ENCODE measurements at regions not wholly inside any gene's neighbourhood (a gene's known extent, or its start where the extent isn't known, plus 50 kb on each side); places are given as distances from the start of the nearest gene placed in this dataset.
"Not testable (repeated sequence)": the region's sequence is repeated elsewhere in the genome, so short reads cannot be mapped to it uniquely, and the experiment has no call there.

- WGBS, 2 donors = 71% methylated on average over 3 of the region's 3 CpGs
- TF ChIP-seq POLR2A (IDR thresholded peaks at IDR 0.05) (no peak), CTCF (IDR thresholded peaks at IDR 0.05) (no peak)
- H3K27me3 ChIP-seq = no peaks in the 10 kb centered on the region
- DNase-seq = no peak
- H3K4me3 ChIP-seq (replicated peaks in 1 of 3) = no peak overlapping the region
- no peaks in the 10 kb centered on the region for H3K36me3 ChIP-seq
- no peak overlapping the region for H3K27ac ChIP-seq
- H3K9me3 ChIP-seq = no peaks in the 10 kb centered on the region
- no peaks in the 10 kb centered on the region for H3K4me1 ChIP-seq
- intact Hi-C loops (cut with DNase I) = no loop called here
Measured at GRCh38 chr3:94482686-94483085, 419.8 kb downstream of the NSUN3 start.

GRCh38 chr3:94483403-94483802, 420.5 kb downstream of the NSUN3 start:
- no peaks in the 10 kb centered on the region for H3K36me3 ChIP-seq
- TF ChIP-seq POLR2A (IDR thresholded peaks at IDR 0.05) (no peak), CTCF (IDR thresholded peaks at IDR 0.05) (no peak)
- no peaks in the 10 kb centered on the region for H3K27me3 ChIP-seq
- no peaks in the 10 kb centered on the region for H3K4me1 ChIP-seq
- WGBS, 2 donors = 88% methylated on average over 2 of the region's 2 CpGs
- intact Hi-C loops (cut with DNase I) = no loop called here
- no peak for DNase-seq
- no peak overlapping the region for H3K27ac ChIP-seq
- H3K4me3 ChIP-seq (replicated peaks in 1 of 3) = no peak overlapping the region
- H3K9me3 ChIP-seq = no peaks in the 10 kb centered on the region

- no peaks in the 10 kb centered on the region for H3K27me3 ChIP-seq
- intact Hi-C loops (cut with DNase I) = no loop called here
- H3K27ac ChIP-seq = no peak overlapping the region
- H3K9me3 ChIP-seq = no peaks in the 10 kb centered on the region
- no peaks in the 10 kb centered on the region for H3K4me1 ChIP-seq
- DNase-seq = no peak
- no peak for TF ChIP-seq CTCF (IDR thresholded peaks at IDR 0.05)
- no peak for TF ChIP-seq POLR2A (IDR thresholded peaks at IDR 0.05)
- no peak overlapping the region for H3K4me3 ChIP-seq (replicated peaks in 1 of 3)
- no peaks in the 10 kb centered on the region for H3K36me3 ChIP-seq
Measured at GRCh38 chr3:94494992-94495391, 432.1 kb downstream of the NSUN3 start.

- 73 to 92% methylated on average over 3 of the region's 3 CpGs for WGBS, 2 donors
- Histone ChIP-seq H3K4me3 (replicated peaks in 1 of 3) (no peak overlapping the region), H3K9me3 (no peaks in the 10 kb centered on the region), H3K36me3 (no peaks in the 10 kb centered on the region), H3K27ac (no peak overlapping the region), H3K27me3 (no peaks in the 10 kb centered on the region), H3K4me1 (no peaks in the 10 kb centered on the region)
- no peak for TF ChIP-seq CTCF (IDR thresholded peaks at IDR 0.05)
- TF ChIP-seq POLR2A (IDR thresholded peaks at IDR 0.05) = no peak
- intact Hi-C loops (cut with DNase I) = no loop called here
- no peak for DNase-seq
Measured at GRCh38 chr3:94500146-94500545, 437.3 kb downstream of the NSUN3 start.

- intact Hi-C loops (cut with DNase I) = not testable (repeated sequence)
Measured at GRCh38 chr3:94507354-94507753, 444.5 kb downstream of the NSUN3 start.

GRCh38 chr3:94512876-94513275, 450.0 kb downstream of the NSUN3 start:
- Histone ChIP-seq H3K27ac (no peak overlapping the region), H3K4me1 (no peaks in the 10 kb centered on the region), H3K36me3 (no peaks in the 10 kb centered on the region), H3K9me3 (no peaks in the 10 kb centered on the region), H3K27me3 (no peaks in the 10 kb centered on the region), H3K4me3 (replicated peaks in 1 of 3) (no peak overlapping the region)
- intact Hi-C loops (cut with DNase I) = no loop called here
- DNase-seq = no peak
- TF ChIP-seq CTCF (IDR thresholded peaks at IDR 0.05) = no peak
- TF ChIP-seq POLR2A (IDR thresholded peaks at IDR 0.05) = no peak
- 83% methylated on average over 3 of the region's 3 CpGs for WGBS, 2 donors

More at GRCh38 chr3:94507354-94507753, 444.5 kb downstream of the NSUN3 start:
- not testable (repeated sequence) for H3K9me3 ChIP-seq; DNase-seq; H3K4me1 ChIP-seq; H3K27me3 ChIP-seq; H3K4me3 ChIP-seq (replicated peaks in 1 of 3); H3K36me3 ChIP-seq; H3K27ac ChIP-seq
- 95 to 96% methylated on average over 25 of the region's 25 CpGs for WGBS, 2 donors
